Vagina (tissue), 2 donors: ENCODE measurements at regions not wholly inside any gene's neighbourhood (a gene's known extent, or its start where the extent isn't known, plus 50 kb on each side); places are given as distances from the start of the nearest gene placed in this dataset.
"Not testable (repeated sequence)": the region's sequence is repeated elsewhere in the genome, so short reads cannot be mapped to it uniquely, and the experiment has no call there.

Experiments
- DNase-seq, 2 donors: peaks; one replicate each; pipeline ENCODE4 v3.0.0-alpha.2; 2017; ENCODE audit errors: extremely low spot score in 2 of 2
- H3K27ac ChIP-seq: fragments of 200-600 bp; sonication (generic); one replicate; pipeline ENCODE4 v1.5.1; 2019
- H3K27me3 ChIP-seq: fragments of 200-600 bp; sonication (generic); one replicate; pipeline ENCODE4 v1.5.1; 2019
- H3K36me3 ChIP-seq, 2 donors: fragments of 200-600 bp; sonication (generic); one replicate each; pipeline ENCODE4 v1.5.1; 2017 to 2019
- H3K4me1 ChIP-seq: fragments of 200-600 bp; sonication (generic); one replicate; pipeline ENCODE4 v1.5.1; 2019
- H3K4me3 ChIP-seq, 2 donors: fragments of 200-600 bp; sonication (generic); 1 replicate in 1 of 2; 2 replicates in 1 of 2; pipeline ENCODE4 v1.5.1; 2016 to 2019
- H3K9me3 ChIP-seq: fragments of 200-600 bp; sonication (generic); one replicate; pipeline ENCODE4 v1.5.1; 2019
- POLR2A ChIP-seq, 2 donors: fragments of 450-650 bp; IDR thresholded peaks; one replicate each; pipeline ENCODE4 v1.6.1; 2017; ENCODE audit warnings: antibody characterized with exemption in 2 of 2, mild to moderate bottlenecking in 2 of 2, moderate library complexity in 2 of 2
- POLR2AphosphoS5 ChIP-seq, 2 donors: sonication (generic); formaldehyde crosslinking; IDR thresholded peaks; one replicate each; pipeline ENCODE4 v1.9.0; 2017; ENCODE audit warnings: antibody characterized with exemption in 2 of 2, mild to moderate bottlenecking in 2 of 2, low read depth in 1 of 2; ENCODE audit not compliant: insufficient read depth in 1 of 2
- intact Hi-C: fragments of 100-400 bp; cut with DNase I; formaldehyde crosslinking; loops from one replicate; pipeline ENCODE4 v1.15.1; 2023
- TF ChIP-seq, protein P1 (sequence below), 3 experiments: fragments of 450-650 bp in 2 of 3; fragments of 200-600 bp in 1 of 3; sonication (generic) in 1 of 3; IDR thresholded peaks; one replicate each; pipeline ENCODE4 v1.5.1; 2017 to 2019; ENCODE audit warnings: antibody characterized with exemption in 3 of 3, mild to moderate bottlenecking in 2 of 3, moderate library complexity in 2 of 3

- no peak overlapping the region for H3K27ac ChIP-seq
- TF ChIP-seq POLR2AphosphoS5 (IDR thresholded peaks at IDR 0.05; ENCODE audit: insufficient read depth in 1 of 2, low read depth in 1 of 2) (no peak), POLR2A (IDR thresholded peaks at IDR 0.05) (no peak)
- TF ChIP-seq, protein P1, sequence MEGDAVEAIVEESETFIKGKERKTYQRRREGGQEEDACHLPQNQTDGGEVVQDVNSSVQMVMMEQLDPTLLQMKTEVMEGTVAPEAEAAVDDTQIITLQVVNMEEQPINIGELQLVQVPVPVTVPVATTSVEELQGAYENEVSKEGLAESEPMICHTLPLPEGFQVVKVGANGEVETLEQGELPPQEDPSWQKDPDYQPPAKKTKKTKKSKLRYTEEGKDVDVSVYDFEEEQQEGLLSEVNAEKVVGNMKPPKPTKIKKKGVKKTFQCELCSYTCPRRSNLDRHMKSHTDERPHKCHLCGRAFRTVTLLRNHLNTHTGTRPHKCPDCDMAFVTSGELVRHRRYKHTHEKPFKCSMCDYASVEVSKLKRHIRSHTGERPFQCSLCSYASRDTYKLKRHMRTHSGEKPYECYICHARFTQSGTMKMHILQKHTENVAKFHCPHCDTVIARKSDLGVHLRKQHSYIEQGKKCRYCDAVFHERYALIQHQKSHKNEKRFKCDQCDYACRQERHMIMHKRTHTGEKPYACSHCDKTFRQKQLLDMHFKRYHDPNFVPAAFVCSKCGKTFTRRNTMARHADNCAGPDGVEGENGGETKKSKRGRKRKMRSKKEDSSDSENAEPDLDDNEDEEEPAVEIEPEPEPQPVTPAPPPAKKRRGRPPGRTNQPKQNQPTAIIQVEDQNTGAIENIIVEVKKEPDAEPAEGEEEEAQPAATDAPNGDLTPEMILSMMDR (IDR thresholded peaks at IDR 0.05): no peak
- intact Hi-C loops: no loop called here
- no peaks in the 10 kb centered on the region for H3K4me1 ChIP-seq
- no peak overlapping the region for H3K4me3 ChIP-seq
- no peaks in the 10 kb centered on the region for H3K9me3 ChIP-seq
- no peaks in the 10 kb centered on the region for H3K36me3 ChIP-seq
- no peak for DNase-seq
- H3K27me3 ChIP-seq: no peaks in the 10 kb centered on the region
These were observed 76.9 kb upstream of the SFSWAP start for GRCh38 chr12:131634037-131634436.

DNA sequence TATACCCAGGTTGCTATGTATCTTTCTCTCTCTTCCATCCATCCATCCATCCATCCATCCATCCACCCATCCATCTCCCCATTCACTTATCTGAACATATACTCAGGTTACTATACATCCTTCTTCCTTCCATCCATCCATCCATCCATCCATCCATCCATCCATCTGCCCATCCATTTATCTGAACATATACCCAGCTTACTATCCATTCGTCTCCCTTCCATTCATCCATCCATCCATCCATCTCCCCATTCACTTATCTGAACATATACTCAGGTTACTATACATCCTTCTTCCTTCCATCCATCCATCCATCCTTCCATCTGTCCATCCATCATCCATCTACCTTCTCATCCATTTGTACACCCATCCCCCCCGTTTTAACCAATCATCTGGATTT, 75.9 kb upstream of the SFSWAP start:
- H3K27me3 ChIP-seq, intact Hi-C loops, H3K4me1 ChIP-seq, H3K4me3 ChIP-seq, H3K36me3 ChIP-seq, H3K27ac ChIP-seq, H3K9me3 ChIP-seq, DNase-seq: not testable (repeated sequence)

DNA sequence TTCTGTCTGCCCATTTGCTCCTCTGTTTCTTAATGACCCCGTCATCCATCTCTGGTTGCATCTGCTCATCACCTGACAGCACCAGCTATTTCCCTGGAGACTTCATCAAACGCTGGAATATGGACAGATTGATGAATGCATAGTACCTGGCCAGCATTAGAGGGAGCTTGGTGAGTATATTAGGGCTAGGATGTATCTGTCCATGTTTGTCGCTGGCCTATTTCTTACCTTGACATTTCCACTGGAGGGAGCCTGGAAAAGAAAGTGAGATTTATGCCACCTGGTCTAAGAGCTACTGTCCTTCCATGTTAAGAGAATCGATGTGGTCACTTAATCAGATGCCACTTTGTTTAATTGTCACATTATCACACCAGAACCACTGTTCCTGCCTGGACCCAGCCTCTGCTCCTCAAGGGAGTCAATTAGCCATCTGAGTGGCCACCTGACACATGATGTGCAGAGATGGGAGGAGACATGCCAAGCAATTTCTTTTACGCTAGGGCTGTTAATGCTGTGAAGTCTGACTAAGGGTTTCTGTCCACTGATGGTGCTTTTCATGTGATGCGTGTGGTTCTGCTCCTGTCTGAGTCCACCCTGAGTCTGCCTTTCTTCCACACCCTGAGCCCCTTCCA, 75.3 kb upstream of the SFSWAP start:
- H3K4me1 ChIP-seq: no peaks in the 10 kb centered on the region
- no peak for TF ChIP-seq POLR2A (IDR thresholded peaks at IDR 0.05)
- TF ChIP-seq POLR2AphosphoS5 (IDR thresholded peaks at IDR 0.05; ENCODE audit: insufficient read depth in 1 of 2, low read depth in 1 of 2): no peak
- TF ChIP-seq, protein P1 (IDR thresholded peaks at IDR 0.05): no peak
- H3K4me3 ChIP-seq: no peak overlapping the region
- intact Hi-C loops: no loop called here
- H3K36me3 ChIP-seq: no peaks in the 10 kb centered on the region
- H3K27ac ChIP-seq: no peak overlapping the region
- no peaks in the 10 kb centered on the region for H3K9me3 ChIP-seq
- no peaks in the 10 kb centered on the region for H3K27me3 ChIP-seq
- DNase-seq: no peak

- Histone ChIP-seq H3K27me3 (no peaks in the 10 kb centered on the region), H3K4me3 (no peak overlapping the region), H3K36me3 (no peaks in the 10 kb centered on the region), H3K9me3 (no peaks in the 10 kb centered on the region), H3K4me1 (no peaks in the 10 kb centered on the region), H3K27ac (no peak overlapping the region)
- intact Hi-C loops: no loop called here
- TF ChIP-seq, protein P1 (IDR thresholded peaks at IDR 0.05): no peak
- TF ChIP-seq POLR2A (IDR thresholded peaks at IDR 0.05) (no peak), POLR2AphosphoS5 (IDR thresholded peaks at IDR 0.05; ENCODE audit: insufficient read depth in 1 of 2, low read depth in 1 of 2) (no peak)
- no peak for DNase-seq
These were observed 74.6 kb upstream of the SFSWAP start for GRCh38 chr12:131636266-131636665.

- no peak for DNase-seq
- Histone ChIP-seq H3K4me3 (no peak overlapping the region), H3K27ac (no peak overlapping the region), H3K27me3 (no peaks in the 10 kb centered on the region), H3K4me1 (no peaks in the 10 kb centered on the region), H3K36me3 (no peaks in the 10 kb centered on the region), H3K9me3 (no peaks in the 10 kb centered on the region)
- intact Hi-C loops: no loop called here
- TF ChIP-seq POLR2AphosphoS5 (IDR thresholded peaks at IDR 0.05; ENCODE audit: insufficient read depth in 1 of 2, low read depth in 1 of 2): no peak
These were observed 73.7 kb upstream of the SFSWAP start for GRCh38 chr12:131636940-131637750.

DNA sequence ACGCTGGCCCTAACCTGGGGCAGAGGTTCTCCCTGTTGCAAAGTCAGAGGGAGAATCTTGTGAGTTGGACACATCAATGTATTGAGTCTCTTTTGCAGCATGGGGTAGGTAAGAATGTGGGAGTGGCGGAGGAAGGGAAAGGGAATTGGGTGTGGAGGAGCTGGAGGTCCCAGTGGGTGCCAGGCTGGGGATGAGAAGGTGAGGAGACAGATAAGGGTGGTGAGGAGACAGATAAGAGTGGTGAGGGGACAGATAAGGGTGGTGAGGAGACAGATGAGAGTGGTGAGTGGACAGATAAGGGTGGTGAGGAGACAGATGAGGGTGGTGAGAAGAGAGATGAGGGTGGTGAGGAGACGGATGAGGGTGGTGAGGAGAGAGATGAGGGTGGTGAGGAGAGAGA, 72.9 kb upstream of the SFSWAP start:
- DNase-seq: no peak
- intact Hi-C loops: no loop called here
- Histone ChIP-seq H3K27me3 (no peaks in the 10 kb centered on the region), H3K4me1 (no peaks in the 10 kb centered on the region), H3K36me3 (no peaks in the 10 kb centered on the region), H3K4me3 (no peak overlapping the region), H3K27ac (no peak overlapping the region), H3K9me3 (no peaks in the 10 kb centered on the region)
- TF ChIP-seq, protein P1 (IDR thresholded peaks at IDR 0.05): no peak
- no peak for TF ChIP-seq POLR2A (IDR thresholded peaks at IDR 0.05)
